Motor neuron (in vitro differentiated cells): ENCODE measurements at regions not wholly inside any gene's neighbourhood (a gene's known extent, or its start where the extent isn't known, plus 50 kb on each side); places are given as distances from the start of the nearest gene placed in this dataset.

Experiments used
- ATAC-seq, 8 experiments: fragments of 200-7000 bp; cut with Tn5 transposase; replicated peaks in 6 of 8; 2 replicates each; pipeline ENCODE4 v1.8.0; 2021; ENCODE audit warnings: mild to moderate bottlenecking in 8 of 8, moderate library complexity in 8 of 8
- H3K27ac ChIP-seq, 2 donors: fragments of 250-450 bp; sonication (Bioruptor Pico); 2 replicates each; pipeline ENCODE4 v1.9.0; 2021; ENCODE audit warnings: antibody characterized with exemption in 2 of 2, mild to moderate bottlenecking in 2 of 2, moderate library complexity in 1 of 2
- H3K4me1 ChIP-seq, 2 donors: fragments of 250-450 bp; sonication (Bioruptor Pico); replicated peaks in 1 of 2; 2 replicates each; pipeline ENCODE4 v1.6.1; 2021; ENCODE audit warnings: antibody characterized with exemption in 2 of 2, mild to moderate bottlenecking in 2 of 2, moderate library complexity in 1 of 2
- H3K4me3 ChIP-seq, 5 donors: fragments of 250-450 bp; sonication (Bioruptor Pico); 2 replicates each; pipeline ENCODE4 v1.9.0; 2021; ENCODE audit warnings: antibody characterized with exemption in 5 of 5, mild to moderate bottlenecking in 5 of 5, moderate library complexity in 4 of 5
- WGBS, 10 experiments: fragments of 450-650 bp; shearing (Covaris generic); methylation state at CpG; one replicate each; pipeline ENCODE4 v1.0.0; 2022; 5-methylcytosine and 5-hydroxymethylcytosine counted together
- in situ Hi-C, 9 experiments: fragments of 400-800 bp; cut with MboI; loops; one replicate each; pipeline ENCODE4 v1.15.0; 2021; ENCODE audit warnings: low sequenced_read_pairs in 9 of 9, low pct_unique_long_range_greater_than_20kb in 2 of 9; ENCODE audit not compliant: unreplicated experiment in 9 of 9

GRCh38 chr4:62549601-62550000, 1349.5 kb downstream of the ADGRL3 start:
- H3K27ac ChIP-seq: no peak overlapping the region
- in situ Hi-C loops: no loop called here
- H3K4me3 ChIP-seq: no peak overlapping the region
- H3K4me1 ChIP-seq: peaks cover 0 to 5% of the 10 kb centered on the region in 2 donors
- no peak for ATAC-seq
- 17 to 100% (median 64%) methylated on average over 1 of the region's 1 CpG for WGBS, 10 experiments

DNA sequence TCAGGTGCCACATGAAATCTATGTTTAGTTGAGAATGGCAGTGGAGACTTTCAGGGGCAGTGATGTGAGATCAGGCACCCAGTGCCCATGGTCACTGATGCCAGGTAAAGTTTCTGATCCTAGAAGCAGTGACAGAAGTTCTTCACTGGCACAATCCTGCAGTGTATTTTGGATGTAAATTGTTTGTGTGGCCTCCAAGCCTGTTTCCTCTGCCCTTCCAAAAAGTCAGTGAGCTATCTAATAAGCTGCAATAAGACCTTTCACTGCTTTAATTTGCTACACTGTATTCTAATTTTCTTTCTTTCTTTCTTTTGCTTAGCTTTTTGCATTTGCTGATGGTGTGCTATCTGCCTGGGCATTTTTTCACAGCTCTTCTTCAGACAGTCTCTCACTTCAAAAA, 1348.6 kb downstream of the ADGRL3 start:
- in situ Hi-C loops: no loop called here
- Histone ChIP-seq H3K4me3 (no peak overlapping the region), H3K4me1 (peaks cover 0 to 5% of the 10 kb centered on the region in 2 donors), H3K27ac (no peak overlapping the region)
- ATAC-seq: no peak

DNA sequence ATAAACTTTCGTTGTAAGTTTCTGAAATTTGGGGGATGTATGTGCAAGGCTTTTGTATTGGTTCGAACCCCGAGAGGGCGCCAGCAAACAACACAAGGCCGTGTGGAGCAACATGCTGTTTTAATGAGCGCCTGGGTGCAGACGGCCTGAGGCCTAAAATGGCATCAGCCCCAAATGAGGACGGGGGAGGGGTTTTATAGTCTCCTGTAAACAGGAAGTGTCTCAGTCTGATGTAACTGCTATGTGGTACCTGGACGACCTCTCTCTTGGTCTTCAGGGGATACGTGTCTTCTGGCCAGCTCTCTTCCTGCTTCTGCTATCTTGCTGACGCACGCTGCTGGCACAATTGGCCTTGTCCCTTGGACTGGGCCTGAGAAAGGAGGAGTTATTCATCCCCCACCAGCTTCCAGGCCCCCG, 1348.0 kb downstream of the ADGRL3 start:
- no peak for ATAC-seq
- no peak overlapping the region for H3K27ac ChIP-seq
- in situ Hi-C loops: no loop called here
- WGBS, 10 experiments: 8 to 100% (median 73%) methylated on average over 2 to 10 of the region's 13 CpGs; no CpG with 5 or more reads in 1 of the 10 experiments
- peaks cover 0 to 5% of the 10 kb centered on the region in 2 donors for H3K4me1 ChIP-seq
- no peak overlapping the region for H3K4me3 ChIP-seq

- no peak overlapping the region for H3K27ac ChIP-seq
- H3K4me1 ChIP-seq: peaks cover 0 to 5% of the 10 kb centered on the region in 2 donors
- in situ Hi-C loops: no loop called here
- WGBS, 10 experiments: 0 to 100% (median 72%) methylated on average over 1 to 3 of the region's 3 CpGs
- peak in 3 of 8 experiments; percentile 23 to 88 (median 49) for ATAC-seq
- H3K4me3 ChIP-seq: no peak overlapping the region
These were observed 1344.3 kb downstream of the ADGRL3 start for GRCh38 chr4:62544428-62544827.

DNA sequence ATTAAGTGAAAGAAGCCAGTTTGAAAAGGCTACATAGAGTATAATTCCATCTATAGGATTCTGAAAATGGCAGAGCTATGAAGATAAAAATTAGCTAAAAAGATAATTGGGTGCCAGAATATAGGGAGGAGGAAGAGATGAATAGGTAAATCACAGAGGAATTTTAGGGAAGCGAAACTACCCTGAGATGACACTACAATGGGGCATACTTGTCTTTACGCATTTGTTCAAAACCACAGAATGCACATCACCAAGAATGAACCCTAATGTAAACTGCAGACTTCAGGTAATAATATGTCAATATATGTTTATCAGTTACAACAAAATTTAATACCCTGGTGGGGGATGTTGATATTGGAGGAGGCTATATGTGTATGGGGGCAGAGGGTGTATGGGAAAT, 1342.9 kb downstream of the ADGRL3 start:
- ATAC-seq: no peak
- Histone ChIP-seq H3K4me1 (peaks cover 0 to 5% of the 10 kb centered on the region in 2 donors), H3K4me3 (no peak overlapping the region), H3K27ac (no peak overlapping the region)
- in situ Hi-C loops: no loop called here
- 7 to 100% (median 87%) methylated on average over 1 to 2 of the region's 2 CpGs; no CpG with 5 or more reads in 2 of the 10 experiments for WGBS, 10 experiments

- Histone ChIP-seq H3K4me1 (no peaks in the 10 kb centered on the region), H3K27ac (no peak overlapping the region), H3K4me3 (no peak overlapping the region)
- no peak for ATAC-seq
- in situ Hi-C loops: no loop called here
These were observed 1333.4 kb downstream of the ADGRL3 start for GRCh38 chr4:62533573-62533972.

DNA sequence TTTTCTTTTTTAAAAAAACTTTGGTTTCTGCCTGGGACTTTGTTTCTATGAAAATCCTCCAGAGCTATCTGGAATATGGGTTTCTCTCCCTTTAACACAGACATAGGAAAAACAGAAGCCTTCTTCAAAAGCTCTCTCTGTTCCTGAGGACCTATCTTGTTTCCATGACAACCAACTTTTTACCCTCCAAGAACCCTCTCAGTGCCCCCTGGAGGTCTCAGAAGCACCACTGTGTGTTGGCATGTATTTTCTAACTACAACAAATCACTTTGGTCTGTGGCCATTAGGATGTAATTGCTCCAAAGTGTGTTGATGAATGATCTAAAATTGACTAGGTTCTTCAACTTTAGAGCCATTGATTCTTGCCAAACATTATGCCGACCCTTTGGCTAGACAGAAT, 1331.6 kb downstream of the ADGRL3 start:
- WGBS, 10 experiments: 0 to 100% (median 76%) methylated on average over 1 of the region's 1 CpG; no CpG with 5 or more reads in 4 of the 10 experiments
- Histone ChIP-seq H3K27ac (no peak overlapping the region), H3K4me3 (no peak overlapping the region), H3K4me1 (no peaks in the 10 kb centered on the region)
- in situ Hi-C loops: no loop called here
- no peak for ATAC-seq

DNA sequence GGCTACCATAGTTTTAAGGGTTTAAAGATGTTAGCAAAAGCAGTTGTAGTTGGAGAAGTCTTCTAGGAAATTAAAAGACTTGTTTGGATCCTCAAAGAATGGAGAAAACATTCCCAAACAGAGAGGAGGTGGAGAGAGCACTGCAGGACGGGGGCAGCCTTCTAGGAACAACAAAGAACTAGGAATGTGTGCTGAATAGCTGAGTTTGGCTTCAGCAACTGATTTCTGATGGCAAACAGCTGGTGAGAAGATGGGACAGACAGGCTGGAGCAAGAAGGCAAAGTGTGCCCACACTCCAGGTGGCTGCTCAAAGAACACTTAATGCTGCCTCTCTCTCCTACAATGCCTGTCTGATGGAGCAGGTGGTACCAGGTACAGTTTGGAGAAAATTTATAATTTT, 1331.1 kb downstream of the ADGRL3 start:
- 0 to 83% (median 20%) methylated on average over 1 of the region's 1 CpG; no CpG with 5 or more reads in 1 of the 10 experiments for WGBS, 10 experiments
- no peak overlapping the region for H3K27ac ChIP-seq

GRCh38 chr4:62528874-62529273, 1328.7 kb downstream of the ADGRL3 start:
- Histone ChIP-seq H3K27ac (no peak overlapping the region), H3K4me1 (no peaks in the 10 kb centered on the region), H3K4me3 (no peak overlapping the region)
- no peak for ATAC-seq
- in situ Hi-C loops: no loop called here
- 0 to 69% (median 41%) methylated on average over 1 to 2 of the region's 2 CpGs; no CpG with 5 or more reads in 4 of the 10 experiments for WGBS, 10 experiments

More for the DNA sequence above, 1331.1 kb downstream of the ADGRL3 start:
- in situ Hi-C loops: no loop called here
- Histone ChIP-seq H3K4me3 (no peak overlapping the region), H3K4me1 (no peaks in the 10 kb centered on the region)
- no peak for ATAC-seq

DNA sequence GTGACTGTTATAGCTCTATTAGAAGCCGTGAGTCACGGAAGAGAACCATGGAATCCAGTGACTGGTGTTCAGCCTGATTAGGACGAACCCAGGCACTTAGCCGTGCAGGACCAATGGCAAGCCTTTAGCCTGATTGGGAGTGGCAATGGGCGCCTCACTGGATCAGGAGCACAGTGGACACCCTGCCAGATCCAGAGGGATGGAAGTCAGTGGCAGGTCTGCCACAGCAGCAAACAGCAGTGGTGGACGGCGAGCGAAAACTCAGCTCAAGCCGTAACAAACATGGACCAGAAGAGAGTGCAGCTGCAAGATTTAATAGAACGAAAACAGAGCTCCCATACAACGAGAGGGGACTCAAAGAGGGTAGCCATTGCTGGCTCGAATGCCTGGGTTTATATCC, 1326.5 kb downstream of the ADGRL3 start:
- in situ Hi-C loops: no loop called here

GRCh38 chr4:62523256-62523655, 1323.1 kb downstream of the ADGRL3 start:
- no peak overlapping the region for H3K4me3 ChIP-seq
- no peak for ATAC-seq
- in situ Hi-C loops: no loop called here
- H3K4me1 ChIP-seq: no peaks in the 10 kb centered on the region
- no peak overlapping the region for H3K27ac ChIP-seq

More for the DNA sequence above, 1326.5 kb downstream of the ADGRL3 start:
- no peak overlapping the region for H3K27ac ChIP-seq
- 0 to 92% (median 53%) methylated on average over 1 to 6 of the region's 12 CpGs; no CpG with 5 or more reads in 2 of the 10 experiments for WGBS, 10 experiments
- no peaks in the 10 kb centered on the region for H3K4me1 ChIP-seq
- ATAC-seq: no peak
- H3K4me3 ChIP-seq: no peak overlapping the region

GRCh38 chr4:62522273-62522672, 1322.1 kb downstream of the ADGRL3 start:
- Histone ChIP-seq H3K4me1 (no peaks in the 10 kb centered on the region), H3K27ac (no peak overlapping the region), H3K4me3 (no peak overlapping the region)
- no peak for ATAC-seq
- in situ Hi-C loops: no loop called here
- WGBS, 10 experiments: 0 to 100% (median 88%) methylated on average over 1 to 4 of the region's 11 CpGs; no CpG with 5 or more reads in 4 of the 10 experiments

DNA sequence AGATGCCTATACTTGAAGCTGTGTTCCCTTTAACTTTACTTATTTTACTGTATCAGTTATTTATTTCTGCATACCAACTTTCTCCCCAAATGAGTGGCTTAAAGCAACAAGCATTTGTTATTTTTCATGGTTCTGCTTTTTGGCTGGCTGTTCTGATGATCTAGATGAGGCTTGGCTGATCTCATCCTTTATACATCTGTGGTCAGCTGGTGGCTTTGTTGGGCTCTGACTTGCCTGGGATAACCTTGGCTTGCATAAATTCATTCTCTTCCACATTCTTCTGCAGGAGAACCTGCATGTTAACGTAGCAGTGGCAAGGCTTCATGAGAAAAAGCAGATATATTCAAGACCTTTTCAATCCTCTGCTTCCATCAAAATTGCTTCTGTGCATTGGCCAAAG, 1317.6 kb downstream of the ADGRL3 start:
- Histone ChIP-seq H3K4me3 (no peak overlapping the region), H3K4me1 (peaks cover 0 to 2% of the 10 kb centered on the region in 2 donors), H3K27ac (no peak overlapping the region)
- no peak for ATAC-seq
- WGBS, 10 experiments: 0 to 91% (median 75%) methylated on average over 1 of the region's 1 CpG; no CpG with 5 or more reads in 4 of the 10 experiments
- in situ Hi-C loops: no loop called here

DNA sequence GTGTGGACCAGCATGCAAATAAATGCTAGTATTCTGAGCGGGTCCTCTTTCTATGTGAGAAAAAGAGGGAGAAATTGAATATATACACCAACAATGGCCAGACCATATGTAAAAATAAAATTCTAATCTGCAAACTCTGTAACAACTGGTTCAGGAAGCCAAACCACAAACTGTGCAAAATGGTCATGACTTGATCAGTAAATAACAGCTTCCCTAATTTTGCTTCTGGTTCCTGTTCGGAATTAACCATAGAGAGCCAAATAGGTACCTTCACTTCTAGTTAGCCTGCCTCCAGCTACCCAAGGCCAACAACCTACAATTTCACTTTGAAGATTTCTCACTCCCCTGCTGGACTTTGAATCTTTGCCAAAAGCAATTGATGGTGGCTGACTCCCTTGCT, 1313.2 kb downstream of the ADGRL3 start:
- Histone ChIP-seq H3K4me1 (peaks cover 0 to 2% of the 10 kb centered on the region in 2 donors), H3K27ac (no peak overlapping the region), H3K4me3 (no peak overlapping the region)
- no peak for ATAC-seq
- in situ Hi-C loops: no loop called here
- 0 to 100% (median 44%) methylated on average over 1 to 2 of the region's 2 CpGs; no CpG with 5 or more reads in 2 of the 10 experiments for WGBS, 10 experiments
